GM12892 (cell line): ENCODE measurements at regions not wholly inside any gene's neighbourhood (a gene's known extent, or its start where the extent isn't known, plus 50 kb on each side); places are given as distances from the start of the nearest gene placed in this dataset.

Source experiments
- POLR2A ChIP-seq: IDR thresholded peaks from 2 replicates; pipeline ENCODE4 v1.6.1; 2011; ENCODE audit warnings: low read depth, low read length, control low read depth
- POLR2AphosphoS5 ChIP-seq: IDR thresholded peaks from 2 replicates; pipeline ENCODE4 v1.6.1; 2011; ENCODE audit warnings: low read depth, low read length, control low read depth
- TAF1 ChIP-seq: IDR thresholded peaks from 2 replicates; pipeline ENCODE4 v1.6.1; 2011; ENCODE audit warnings: low read depth, mild to moderate bottlenecking, control low read depth, low read length, borderline replicate concordance

DNA sequence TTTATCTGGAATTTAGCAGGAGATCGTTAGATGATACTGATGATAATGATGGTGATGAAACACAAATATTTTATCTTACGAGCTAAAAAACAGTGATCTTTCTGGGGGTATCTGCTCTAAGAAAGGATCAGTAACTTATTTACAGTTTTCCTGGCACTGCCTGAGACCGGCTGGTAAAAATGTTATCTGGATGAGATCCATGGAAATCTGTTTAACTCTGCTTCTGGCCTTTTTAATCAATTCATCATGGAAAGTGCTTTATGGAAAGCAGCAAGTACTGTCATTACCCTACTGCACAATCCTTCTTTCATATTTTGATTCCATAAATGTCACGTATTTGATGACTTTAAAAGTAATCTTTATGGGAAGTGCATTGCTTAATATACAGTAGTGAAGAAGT, 612.7 kb upstream of the GCFC2 start:
- TF ChIP-seq TAF1 (no peak), POLR2AphosphoS5 (no peak), POLR2A (no peak)
